ENCODE measurements at regions not wholly inside any gene's neighbourhood (a gene's known extent, or its start where the extent isn't known, plus 50 kb on each side); places are given as distances from the start of the nearest gene placed in this dataset.

- TF ChIP-seq ATF3 (IDR thresholded peaks at IDR 0.05) = no peak
Observed at GRCh38 chrX:100479329-100479728, 69.3 kb upstream of the PCDH19 start (continued).

DNA sequence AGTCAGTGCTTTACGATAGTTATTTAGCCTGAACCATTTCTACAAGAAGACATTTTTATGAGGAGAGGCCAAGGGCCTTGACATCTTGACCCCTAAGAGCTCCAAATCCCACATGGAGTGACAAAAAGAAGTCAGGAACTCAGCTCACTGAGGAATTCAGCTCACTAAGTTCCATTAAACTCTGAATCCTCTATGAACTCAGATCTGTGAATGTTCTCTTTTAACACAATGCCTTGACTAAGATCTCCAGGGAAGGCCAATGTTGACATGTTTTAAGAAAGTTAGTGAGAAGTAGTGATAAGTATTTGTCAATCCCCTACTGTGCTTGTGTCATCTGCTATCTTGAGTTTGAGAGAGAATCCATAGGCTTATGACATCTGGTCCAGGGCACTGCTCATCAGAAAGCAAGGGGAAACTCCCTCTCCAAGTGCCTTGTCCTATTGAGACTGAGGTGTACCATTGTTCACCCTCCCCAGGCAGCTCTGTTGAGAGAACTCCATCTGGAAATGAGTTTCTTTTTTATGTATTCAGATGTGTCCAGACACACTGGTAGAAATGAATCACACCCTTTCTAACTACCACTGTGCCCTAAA lies 68.7 kb upstream of the PCDH19 start:
- Histone ChIP-seq H3K27me3 (ENCODE audit: insufficient read depth, low read length) (no peaks in the 10 kb centered on the region), H3K27ac (ENCODE audit: low read depth, low read length) (no peak overlapping the region), H3K4me1 (ENCODE audit: control insufficient read depth in 1 of 2, insufficient read depth in 2 of 2, low read length in 2 of 2) (no peaks in the 10 kb centered on the region), H4K20me1 (ENCODE audit: insufficient read depth) (no peaks in the 10 kb centered on the region), H3K36me3 (ENCODE audit: control insufficient read depth in 1 of 2, insufficient read depth in 2 of 2, low read length in 2 of 2) (no peaks in the 10 kb centered on the region), H3K9me2 (ENCODE audit: insufficient read depth) (no peaks in the 10 kb centered on the region), H2AFZ (ENCODE audit: low read depth, low read length, poor library complexity, severe bottlenecking) (no peak overlapping the region), H3K9ac (ENCODE audit: low read length) (no peak overlapping the region), H3K9me3 (ENCODE audit: control insufficient read depth in 1 of 2, insufficient read depth in 1 of 2, low read depth in 1 of 2, low read length in 2 of 2) (no peaks in the 10 kb centered on the region), H3K4me2 (ENCODE audit: low read length) (no peak overlapping the region), H3K4me3 (replicated peaks in 1 of 2; ENCODE audit: low read depth in 1 of 2, low read length in 2 of 2) (no peak overlapping the region), H3K79me2 (ENCODE audit: insufficient read depth, low read length) (no peaks in the 10 kb centered on the region)
- TF ChIP-seq SIN3A (IDR thresholded peaks at IDR 0.05; ENCODE audit: low read depth) (no peak), RAD21 (IDR thresholded peaks at IDR 0.05; ENCODE audit: low read depth) (no peak), EZH2 (IDR thresholded peaks at IDR 0.05) (no peak), ZBTB33 (IDR thresholded peaks at IDR 0.05; ENCODE audit: extremely low read depth, insufficient replicate concordance, low read length) (no peak), POLR2AphosphoS5 (IDR thresholded peaks at IDR 0.05; ENCODE audit: low read depth, low read length) (no peak), REST (IDR thresholded peaks at IDR 0.05; ENCODE audit: low read depth) (no peak)
- RAD21 ChIA-PET (ENCODE audit: low non-redundant PET in 1 of 2, low total read pairs in 2 of 2, uncharacterized antibody in 2 of 2, unreplicated experiment in 2 of 2) = no interaction called here
- POLR2A ChIA-PET = no interaction called here
- BruUV-seq (replicated peaks) = no TSS peak
- no peak for ATAC-seq
- CTCF ChIA-PET = no interaction called here
- DNase-seq (ENCODE audit: low read depth, low spot score) = no peak
- intact Hi-C loops (cut with micrococcal nuclease) = no loop called here
